ENCODE measurements at regions not wholly inside any gene's neighbourhood (a gene's known extent, or its start where the extent isn't known, plus 50 kb on each side); places are given as distances from the start of the nearest gene placed in this dataset.

DNA sequence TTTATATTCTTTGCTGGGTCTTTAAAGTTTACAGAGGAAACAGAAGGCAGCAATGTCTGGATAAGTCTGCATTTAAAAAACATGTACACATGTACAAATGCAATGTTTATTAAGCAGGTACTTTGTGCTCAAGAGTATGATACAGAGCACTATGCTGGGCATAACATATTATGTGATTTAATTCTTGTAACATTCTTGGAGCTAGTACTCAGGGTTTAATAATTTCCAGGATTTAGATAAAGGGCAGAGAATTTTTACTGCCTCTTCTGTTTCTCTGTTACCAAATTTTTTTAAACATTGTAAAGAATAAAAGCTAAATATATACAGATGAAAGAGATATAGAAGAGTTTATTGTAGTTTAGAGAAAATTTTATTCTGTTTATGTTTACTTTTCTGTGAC lies 152.7 kb downstream of the ZNF737 start (continued):
- TF ChIP-seq, protein P1, sequence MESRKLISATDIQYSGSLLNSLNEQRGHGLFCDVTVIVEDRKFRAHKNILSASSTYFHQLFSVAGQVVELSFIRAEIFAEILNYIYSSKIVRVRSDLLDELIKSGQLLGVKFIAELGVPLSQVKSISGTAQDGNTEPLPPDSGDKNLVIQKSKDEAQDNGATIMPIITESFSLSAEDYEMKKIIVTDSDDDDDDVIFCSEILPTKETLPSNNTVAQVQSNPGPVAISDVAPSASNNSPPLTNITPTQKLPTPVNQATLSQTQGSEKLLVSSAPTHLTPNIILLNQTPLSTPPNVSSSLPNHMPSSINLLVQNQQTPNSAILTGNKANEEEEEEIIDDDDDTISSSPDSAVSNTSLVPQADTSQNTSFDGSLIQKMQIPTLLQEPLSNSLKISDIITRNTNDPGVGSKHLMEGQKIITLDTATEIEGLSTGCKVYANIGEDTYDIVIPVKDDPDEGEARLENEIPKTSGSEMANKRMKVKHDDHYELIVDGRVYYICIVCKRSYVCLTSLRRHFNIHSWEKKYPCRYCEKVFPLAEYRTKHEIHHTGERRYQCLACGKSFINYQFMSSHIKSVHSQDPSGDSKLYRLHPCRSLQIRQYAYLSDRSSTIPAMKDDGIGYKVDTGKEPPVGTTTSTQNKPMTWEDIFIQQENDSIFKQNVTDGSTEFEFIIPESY (IDR thresholded peaks at IDR 0.05; ENCODE audit: borderline replicate concordance, low read depth), result no peak
- no peak for TF ChIP-seq SMC3 (IDR thresholded peaks at IDR 0.05; ENCODE audit: low read depth, low read length)

DNA sequence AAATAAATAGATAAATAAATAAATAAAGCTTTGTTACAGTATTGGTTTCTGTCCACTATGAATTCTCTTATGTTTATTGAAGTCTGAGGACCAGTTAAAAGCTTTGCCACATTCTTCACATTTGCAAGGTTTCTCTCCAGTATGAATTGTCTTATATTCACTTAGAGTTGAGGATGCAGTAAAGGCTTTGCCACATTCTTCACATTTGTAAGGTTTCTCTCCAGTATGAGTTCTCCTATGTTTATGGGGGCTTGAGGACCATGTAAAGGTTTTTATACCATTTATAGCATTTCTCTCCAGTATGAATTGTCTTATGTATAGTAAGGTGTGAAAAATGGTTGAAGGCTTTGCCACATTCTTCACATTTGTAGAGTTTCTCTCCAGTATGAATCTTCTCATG lies 168.3 kb downstream of the ZNF737 start:
- H3K9me3 ChIP-seq, result 0 out of 2 replicates have a peak, but pooled peaks cover 5% of the 10 kb centered on the region
- H3K4me3 ChIP-seq (ENCODE audit: low read depth in 2 of 2, low read length in 1 of 2), result no peak overlapping the region
- H3K79me2 ChIP-seq (ENCODE audit: insufficient read depth), result no peaks in the 10 kb centered on the region
- no peaks in the 10 kb centered on the region for H3K4me1 ChIP-seq (ENCODE audit: control insufficient read depth in 1 of 2, insufficient read depth in 2 of 2, low read depth in 1 of 2, low read length in 1 of 2)
- TF ChIP-seq, protein P2, sequence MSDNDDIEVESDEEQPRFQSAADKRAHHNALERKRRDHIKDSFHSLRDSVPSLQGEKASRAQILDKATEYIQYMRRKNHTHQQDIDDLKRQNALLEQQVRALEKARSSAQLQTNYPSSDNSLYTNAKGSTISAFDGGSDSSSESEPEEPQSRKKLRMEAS (IDR thresholded peaks at IDR 0.05; ENCODE audit: low read depth), result no peak
- TF ChIP-seq RCOR1 (IDR thresholded peaks at IDR 0.05; ENCODE audit: low read length), result no peak
- TF ChIP-seq MEF2A (IDR thresholded peaks at IDR 0.05; ENCODE audit: borderline replicate concordance, low read depth), result no peak
- no peak for TF ChIP-seq TCF12 (IDR thresholded peaks at IDR 0.05)
- TF ChIP-seq, protein P3, sequence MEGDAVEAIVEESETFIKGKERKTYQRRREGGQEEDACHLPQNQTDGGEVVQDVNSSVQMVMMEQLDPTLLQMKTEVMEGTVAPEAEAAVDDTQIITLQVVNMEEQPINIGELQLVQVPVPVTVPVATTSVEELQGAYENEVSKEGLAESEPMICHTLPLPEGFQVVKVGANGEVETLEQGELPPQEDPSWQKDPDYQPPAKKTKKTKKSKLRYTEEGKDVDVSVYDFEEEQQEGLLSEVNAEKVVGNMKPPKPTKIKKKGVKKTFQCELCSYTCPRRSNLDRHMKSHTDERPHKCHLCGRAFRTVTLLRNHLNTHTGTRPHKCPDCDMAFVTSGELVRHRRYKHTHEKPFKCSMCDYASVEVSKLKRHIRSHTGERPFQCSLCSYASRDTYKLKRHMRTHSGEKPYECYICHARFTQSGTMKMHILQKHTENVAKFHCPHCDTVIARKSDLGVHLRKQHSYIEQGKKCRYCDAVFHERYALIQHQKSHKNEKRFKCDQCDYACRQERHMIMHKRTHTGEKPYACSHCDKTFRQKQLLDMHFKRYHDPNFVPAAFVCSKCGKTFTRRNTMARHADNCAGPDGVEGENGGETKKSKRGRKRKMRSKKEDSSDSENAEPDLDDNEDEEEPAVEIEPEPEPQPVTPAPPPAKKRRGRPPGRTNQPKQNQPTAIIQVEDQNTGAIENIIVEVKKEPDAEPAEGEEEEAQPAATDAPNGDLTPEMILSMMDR (IDR thresholded peaks at IDR 0.05), result no peak
- TF ChIP-seq EZH2phosphoT487 (IDR thresholded peaks at IDR 0.05; ENCODE audit: borderline replicate concordance, low read depth), result no peak
- TF ChIP-seq, protein P4, sequence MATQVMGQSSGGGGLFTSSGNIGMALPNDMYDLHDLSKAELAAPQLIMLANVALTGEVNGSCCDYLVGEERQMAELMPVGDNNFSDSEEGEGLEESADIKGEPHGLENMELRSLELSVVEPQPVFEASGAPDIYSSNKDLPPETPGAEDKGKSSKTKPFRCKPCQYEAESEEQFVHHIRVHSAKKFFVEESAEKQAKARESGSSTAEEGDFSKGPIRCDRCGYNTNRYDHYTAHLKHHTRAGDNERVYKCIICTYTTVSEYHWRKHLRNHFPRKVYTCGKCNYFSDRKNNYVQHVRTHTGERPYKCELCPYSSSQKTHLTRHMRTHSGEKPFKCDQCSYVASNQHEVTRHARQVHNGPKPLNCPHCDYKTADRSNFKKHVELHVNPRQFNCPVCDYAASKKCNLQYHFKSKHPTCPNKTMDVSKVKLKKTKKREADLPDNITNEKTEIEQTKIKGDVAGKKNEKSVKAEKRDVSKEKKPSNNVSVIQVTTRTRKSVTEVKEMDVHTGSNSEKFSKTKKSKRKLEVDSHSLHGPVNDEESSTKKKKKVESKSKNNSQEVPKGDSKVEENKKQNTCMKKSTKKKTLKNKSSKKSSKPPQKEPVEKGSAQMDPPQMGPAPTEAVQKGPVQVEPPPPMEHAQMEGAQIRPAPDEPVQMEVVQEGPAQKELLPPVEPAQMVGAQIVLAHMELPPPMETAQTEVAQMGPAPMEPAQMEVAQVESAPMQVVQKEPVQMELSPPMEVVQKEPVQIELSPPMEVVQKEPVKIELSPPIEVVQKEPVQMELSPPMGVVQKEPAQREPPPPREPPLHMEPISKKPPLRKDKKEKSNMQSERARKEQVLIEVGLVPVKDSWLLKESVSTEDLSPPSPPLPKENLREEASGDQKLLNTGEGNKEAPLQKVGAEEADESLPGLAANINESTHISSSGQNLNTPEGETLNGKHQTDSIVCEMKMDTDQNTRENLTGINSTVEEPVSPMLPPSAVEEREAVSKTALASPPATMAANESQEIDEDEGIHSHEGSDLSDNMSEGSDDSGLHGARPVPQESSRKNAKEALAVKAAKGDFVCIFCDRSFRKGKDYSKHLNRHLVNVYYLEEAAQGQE (IDR thresholded peaks at IDR 0.05; ENCODE audit: low read depth, low read length), result no peak
- no peak for TF ChIP-seq SMC3 (IDR thresholded peaks at IDR 0.05; ENCODE audit: low read depth, low read length)
- TF ChIP-seq, protein P5, sequence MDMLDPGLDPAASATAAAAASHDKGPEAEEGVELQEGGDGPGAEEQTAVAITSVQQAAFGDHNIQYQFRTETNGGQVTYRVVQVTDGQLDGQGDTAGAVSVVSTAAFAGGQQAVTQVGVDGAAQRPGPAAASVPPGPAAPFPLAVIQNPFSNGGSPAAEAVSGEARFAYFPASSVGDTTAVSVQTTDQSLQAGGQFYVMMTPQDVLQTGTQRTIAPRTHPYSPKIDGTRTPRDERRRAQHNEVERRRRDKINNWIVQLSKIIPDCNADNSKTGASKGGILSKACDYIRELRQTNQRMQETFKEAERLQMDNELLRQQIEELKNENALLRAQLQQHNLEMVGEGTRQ (IDR thresholded peaks at IDR 0.05; ENCODE audit: borderline replicate concordance, low read depth, low read length), result no peak
- TF ChIP-seq, protein P6, sequence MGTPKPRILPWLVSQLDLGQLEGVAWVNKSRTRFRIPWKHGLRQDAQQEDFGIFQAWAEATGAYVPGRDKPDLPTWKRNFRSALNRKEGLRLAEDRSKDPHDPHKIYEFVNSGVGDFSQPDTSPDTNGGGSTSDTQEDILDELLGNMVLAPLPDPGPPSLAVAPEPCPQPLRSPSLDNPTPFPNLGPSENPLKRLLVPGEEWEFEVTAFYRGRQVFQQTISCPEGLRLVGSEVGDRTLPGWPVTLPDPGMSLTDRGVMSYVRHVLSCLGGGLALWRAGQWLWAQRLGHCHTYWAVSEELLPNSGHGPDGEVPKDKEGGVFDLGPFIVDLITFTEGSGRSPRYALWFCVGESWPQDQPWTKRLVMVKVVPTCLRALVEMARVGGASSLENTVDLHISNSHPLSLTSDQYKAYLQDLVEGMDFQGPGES (IDR thresholded peaks at IDR 0.05; ENCODE audit: low read depth, low read length), result no peak
- TF ChIP-seq TAF1 (IDR thresholded peaks at IDR 0.05; ENCODE audit: borderline replicate concordance, low read depth, low read length), result no peak
- no peak for TF ChIP-seq GABPA (IDR thresholded peaks at IDR 0.05; ENCODE audit: low read depth)
- TF ChIP-seq, protein P7, sequence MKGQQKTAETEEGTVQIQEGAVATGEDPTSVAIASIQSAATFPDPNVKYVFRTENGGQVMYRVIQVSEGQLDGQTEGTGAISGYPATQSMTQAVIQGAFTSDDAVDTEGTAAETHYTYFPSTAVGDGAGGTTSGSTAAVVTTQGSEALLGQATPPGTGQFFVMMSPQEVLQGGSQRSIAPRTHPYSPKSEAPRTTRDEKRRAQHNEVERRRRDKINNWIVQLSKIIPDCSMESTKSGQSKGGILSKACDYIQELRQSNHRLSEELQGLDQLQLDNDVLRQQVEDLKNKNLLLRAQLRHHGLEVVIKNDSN (IDR thresholded peaks at IDR 0.05; ENCODE audit: borderline replicate concordance, low read depth), result no peak
- H3F3A ChIP-seq (replicated peaks; ENCODE audit: insufficient read depth), result no peaks in the 10 kb centered on the region
- POLR2A ChIA-PET, result no interaction called here
- no peak overlapping the region for H3K27ac ChIP-seq (ENCODE audit: low read depth in 2 of 2, low read length in 1 of 2)
- CTCF ChIA-PET, result no interaction called here
- no peak overlapping the region for H2AFZ ChIP-seq (ENCODE audit: low read depth)
- H3K9me2 ChIP-seq, result no peaks in the 10 kb centered on the region
- DNase-seq, result no peak
- no peak overlapping the region for H3K4me2 ChIP-seq
- H3K27me3 ChIP-seq (ENCODE audit: insufficient read depth), result no peaks in the 10 kb centered on the region
- no peak overlapping the region for H3K9ac ChIP-seq
- no peaks in the 10 kb centered on the region for H4K20me1 ChIP-seq (ENCODE audit: insufficient read depth)
- H3K36me3 ChIP-seq (replicated peaks in 1 of 2; ENCODE audit: control insufficient read depth in 1 of 2, insufficient read depth in 2 of 2, low read length in 1 of 2), result no peaks in the 10 kb centered on the region

Measured in SK-N-SH (cell line).